ENCODE measurements at regions not wholly inside any gene's neighbourhood (a gene's known extent, or its start where the extent isn't known, plus 50 kb on each side); places are given as distances from the start of the nearest gene placed in this dataset.

- DNase-seq, result no peak
- intact Hi-C loops (cut with DNase I, micrococcal nuclease), result no loop called here
- no peak for ATAC-seq
Measured at GRCh38 chr18:30929718-30930117, 112.8 kb downstream of the DSC3 start.

GRCh38 chr18:30929065-30929464 is 113.5 kb downstream of the DSC3 start:
- no peak for ATAC-seq
- intact Hi-C loops (cut with DNase I, micrococcal nuclease), result no loop called here
- DNase-seq, result no peak

GRCh38 chr18:30927517-30928075 is 114.9 kb downstream of the DSC3 start:
- ATAC-seq, result no peak
- intact Hi-C loops (cut with DNase I, micrococcal nuclease), result no loop called here

GRCh38 chr18:30927042-30927441 is 115.5 kb downstream of the DSC3 start:
- ATAC-seq (no peak), DNase-seq (no peak)
- intact Hi-C loops (cut with DNase I, micrococcal nuclease), result no loop called here

More at GRCh38 chr18:30927517-30928075, 114.9 kb downstream of the DSC3 start:
- no peak for DNase-seq

- DNase-seq (no peak), ATAC-seq (no peak)
- intact Hi-C loops (cut with DNase I, micrococcal nuclease), result no loop called here
Measured at GRCh38 chr18:30925795-30926194, 116.7 kb downstream of the DSC3 start.

- intact Hi-C loops (cut with DNase I, micrococcal nuclease), result no loop called here
- no peak for DNase-seq
- no peak for ATAC-seq
Measured at GRCh38 chr18:30920757-30921156, 121.8 kb downstream of the DSC3 start.

- ATAC-seq (no peak), DNase-seq (no peak)
- intact Hi-C loops (cut with DNase I, micrococcal nuclease), result no loop called here
Measured at GRCh38 chr18:30920351-30920750, 122.2 kb downstream of the DSC3 start.

- ATAC-seq, result no peak
- intact Hi-C loops (cut with DNase I, micrococcal nuclease), result no loop called here
- no peak for DNase-seq
Measured at GRCh38 chr18:30917651-30918050, 124.9 kb downstream of the DSC3 start.

- intact Hi-C loops (cut with DNase I, micrococcal nuclease), result no loop called here
- DNase-seq (no peak), ATAC-seq (no peak)
Measured at GRCh38 chr18:30915336-30915988, 127.1 kb downstream of the DSC3 start.

- DNase-seq, result no peak
- intact Hi-C loops (cut with DNase I, micrococcal nuclease), result no loop called here
- ATAC-seq, result no peak
Measured at GRCh38 chr18:30908381-30908780, 134.2 kb downstream of the DSC3 start.

- intact Hi-C loops (cut with DNase I, micrococcal nuclease), result no loop called here
- no peak for ATAC-seq
- no peak for DNase-seq
Measured at GRCh38 chr18:30903566-30903965, 139.0 kb downstream of the DSC3 start.

GRCh38 chr18:30889519-30890301 is 152.8 kb downstream of the DSC3 start:
- DNase-seq (no peak), ATAC-seq (no peak)
- intact Hi-C loops (cut with DNase I, micrococcal nuclease), result no loop called here

GRCh38 chr18:30888344-30888743 is 154.2 kb downstream of the DSC3 start:
- intact Hi-C loops (cut with DNase I, micrococcal nuclease), result no loop called here
- ATAC-seq, result no peak

GRCh38 chr18:30886998-30887397 is 155.5 kb downstream of the DSC3 start:
- DNase-seq, result no peak
- intact Hi-C loops (cut with DNase I, micrococcal nuclease), result no loop called here
- no peak for ATAC-seq

More at GRCh38 chr18:30888344-30888743, 154.2 kb downstream of the DSC3 start:
- no peak for DNase-seq

GRCh38 chr18:30870466-30870865 is 172.1 kb downstream of the DSC3 start:
- ATAC-seq, result no peak
- no peak for DNase-seq
- intact Hi-C loops (cut with DNase I, micrococcal nuclease), result no loop called here

GRCh38 chr18:30862900-30863299 is 179.6 kb downstream of the DSC3 start:
- intact Hi-C loops (cut with DNase I, micrococcal nuclease), result no loop called here
- ATAC-seq, result no peak
- no peak for DNase-seq

- ATAC-seq, result no peak
- intact Hi-C loops (cut with DNase I, micrococcal nuclease), result no loop called here
- DNase-seq, result no peak
Measured at GRCh38 chr18:30860741-30861140, 181.8 kb downstream of the DSC3 start.

GRCh38 chr18:30859036-30859435 is 183.5 kb downstream of the DSC3 start:
- ATAC-seq (no peak), DNase-seq (no peak)
- intact Hi-C loops (cut with DNase I, micrococcal nuclease), result no loop called here

GRCh38 chr18:30858560-30858959 is 184.0 kb downstream of the DSC3 start:
- ATAC-seq (no peak), DNase-seq (no peak)
- intact Hi-C loops (cut with DNase I, micrococcal nuclease), result no loop called here

- ATAC-seq (no peak), DNase-seq (no peak)
- intact Hi-C loops (cut with DNase I, micrococcal nuclease), result no loop called here
Measured at GRCh38 chr18:30855762-30856161, 186.8 kb downstream of the DSC3 start.

Data from left colon (tissue), 2 donors.